Suprapubic skin (tissue), 4 donors: ENCODE measurements at regions not wholly inside any gene's neighbourhood (a gene's known extent, or its start where the extent isn't known, plus 50 kb on each side); places are given as distances from the start of the nearest gene placed in this dataset.

Experiments
- EP300 ChIP-seq: sonication (generic); formaldehyde crosslinking; IDR thresholded peaks from one replicate; pipeline ENCODE4 v1.6.1; 2017; ENCODE audit warnings: antibody characterized with exemption
- POLR2A ChIP-seq, 2 donors: fragments of 450-650 bp; IDR thresholded peaks; one replicate each; pipeline ENCODE4 v1.6.1; 2017; ENCODE audit warnings: antibody characterized with exemption in 2 of 2, mild to moderate bottlenecking in 2 of 2, moderate library complexity in 2 of 2
- POLR2AphosphoS5 ChIP-seq, 3 donors: sonication (generic); formaldehyde crosslinking; IDR thresholded peaks; one replicate each; pipeline ENCODE4 v1.6.1; 2017; ENCODE audit warnings: antibody characterized with exemption in 3 of 3
- TF ChIP-seq, protein P1 (sequence below), 2 donors: fragments of 200-600 bp in 1 of 2; fragments of 450-650 bp in 1 of 2; sonication (generic) in 1 of 2; IDR thresholded peaks; one replicate each; pipeline ENCODE4 v1.5.1; 2016 to 2019; ENCODE audit warnings: antibody characterized with exemption in 2 of 2, mild to moderate bottlenecking in 1 of 2, moderate library complexity in 1 of 2

DNA sequence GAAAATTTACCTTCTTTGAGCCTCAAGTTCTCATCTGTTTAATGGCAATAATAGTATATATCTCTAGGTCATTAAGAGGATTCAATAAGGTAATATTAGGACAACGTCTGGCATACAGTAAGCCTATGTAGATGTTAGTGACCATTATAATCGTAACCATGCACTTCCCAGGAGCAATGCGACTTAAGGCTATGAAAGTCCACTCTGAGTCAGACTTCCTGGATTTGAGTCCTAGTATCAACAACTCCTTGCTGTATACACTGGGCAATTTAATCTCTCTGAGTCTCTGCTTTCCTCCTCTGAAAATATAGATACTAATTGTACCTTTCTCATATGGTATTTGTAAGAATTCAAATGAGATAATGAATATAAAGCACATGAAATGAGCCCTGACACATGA is 168.1 kb upstream of the HDDC2 start:
- TF ChIP-seq, protein P1, sequence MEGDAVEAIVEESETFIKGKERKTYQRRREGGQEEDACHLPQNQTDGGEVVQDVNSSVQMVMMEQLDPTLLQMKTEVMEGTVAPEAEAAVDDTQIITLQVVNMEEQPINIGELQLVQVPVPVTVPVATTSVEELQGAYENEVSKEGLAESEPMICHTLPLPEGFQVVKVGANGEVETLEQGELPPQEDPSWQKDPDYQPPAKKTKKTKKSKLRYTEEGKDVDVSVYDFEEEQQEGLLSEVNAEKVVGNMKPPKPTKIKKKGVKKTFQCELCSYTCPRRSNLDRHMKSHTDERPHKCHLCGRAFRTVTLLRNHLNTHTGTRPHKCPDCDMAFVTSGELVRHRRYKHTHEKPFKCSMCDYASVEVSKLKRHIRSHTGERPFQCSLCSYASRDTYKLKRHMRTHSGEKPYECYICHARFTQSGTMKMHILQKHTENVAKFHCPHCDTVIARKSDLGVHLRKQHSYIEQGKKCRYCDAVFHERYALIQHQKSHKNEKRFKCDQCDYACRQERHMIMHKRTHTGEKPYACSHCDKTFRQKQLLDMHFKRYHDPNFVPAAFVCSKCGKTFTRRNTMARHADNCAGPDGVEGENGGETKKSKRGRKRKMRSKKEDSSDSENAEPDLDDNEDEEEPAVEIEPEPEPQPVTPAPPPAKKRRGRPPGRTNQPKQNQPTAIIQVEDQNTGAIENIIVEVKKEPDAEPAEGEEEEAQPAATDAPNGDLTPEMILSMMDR (IDR thresholded peaks at IDR 0.05): no peak
- no peak for TF ChIP-seq POLR2A (IDR thresholded peaks at IDR 0.05)
- TF ChIP-seq EP300: no peak
- TF ChIP-seq POLR2AphosphoS5 (IDR thresholded peaks at IDR 0.05): no peak
